A673 (cell line): ENCODE measurements at regions not wholly inside any gene's neighbourhood (a gene's known extent, or its start where the extent isn't known, plus 50 kb on each side); places are given as distances from the start of the nearest gene placed in this dataset.

ENCODE experiments used
- CTCF ChIP-seq: fragments of 300-800, 200-600 bp; sonication (generic); conservative IDR thresholded peaks from 2 replicates; pipeline ENCODE4 v1.5.1; 2017; ENCODE audit warnings: low read depth, mild to moderate bottlenecking, antibody characterized with exemption, low read length, moderate library complexity, mixed read lengths
- EZH2 ChIP-seq: fragments of 200-600 bp; sonication (generic); IDR thresholded peaks from 2 replicates; pipeline ENCODE4 v1.6.1; 2017; ENCODE audit warnings: borderline replicate concordance, low read depth, mild to moderate bottlenecking, mixed read lengths, antibody characterized with exemption, low read length; ENCODE audit not compliant: poor library complexity, severe bottlenecking

DNA sequence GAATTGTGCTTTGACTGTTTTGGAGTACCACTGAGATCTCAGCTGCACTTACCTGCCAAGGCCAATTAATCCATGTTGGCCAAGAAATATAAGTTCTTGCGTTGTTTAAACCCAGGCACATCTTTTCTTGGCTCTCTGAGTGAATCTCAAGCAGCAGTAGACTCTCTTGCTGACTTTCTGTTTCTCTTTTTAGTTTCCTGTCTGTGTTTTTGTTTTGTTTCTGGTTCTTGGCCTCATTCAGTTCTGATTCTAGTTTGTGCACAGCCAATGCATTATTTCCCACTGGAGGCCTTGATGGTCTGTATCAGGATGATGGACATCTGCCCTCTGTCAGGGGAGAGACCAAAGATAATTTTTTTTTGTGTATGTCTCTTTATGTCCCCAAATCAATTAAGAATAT lies 379.4 kb downstream of the CDH2 start:
- TF ChIP-seq CTCF (no peak), EZH2 (no peak)
